MM.1S (cell line): ENCODE measurements at regions not wholly inside any gene's neighbourhood (a gene's known extent, or its start where the extent isn't known, plus 50 kb on each side); places are given as distances from the start of the nearest gene placed in this dataset.

Experiments used
- DNase-seq: peaks from one replicate; pipeline ENCODE4 v3.0.0-alpha.2; 2015
- H2AFZ ChIP-seq: fragments of 300-600 bp; sonication (generic); 2 replicates; pipeline ENCODE4 v1.6.0; 2016; ENCODE audit warnings: antibody characterized with exemption, low read length
- H3F3A ChIP-seq: fragments of 300-600 bp; sonication (generic); 2 replicates; pipeline ENCODE4 v1.6.1; 2016; ENCODE audit warnings: mild to moderate bottlenecking, antibody characterized with exemption, low read length, moderate library complexity, mixed read lengths; ENCODE audit not compliant: insufficient read depth
- H3K27ac ChIP-seq: fragments of 300-600 bp; sonication (generic); 2 replicates; pipeline ENCODE4 v1.5.1; 2016; ENCODE audit warnings: mild to moderate bottlenecking, low read length
- H3K27me3 ChIP-seq: fragments of 300-600 bp; sonication (generic); replicated peaks from 2 replicates; pipeline ENCODE4 v1.6.0; 2016; ENCODE audit warnings: low read length; ENCODE audit not compliant: insufficient read depth
- H3K36me3 ChIP-seq: fragments of 300-600 bp; sonication (generic); replicated peaks from 2 replicates; pipeline ENCODE4 v1.6.1; 2016; ENCODE audit warnings: mild to moderate bottlenecking, low read length, mixed read lengths; ENCODE audit not compliant: insufficient read depth
- H3K4me1 ChIP-seq: fragments of 300-600 bp; sonication (generic); 2 replicates; pipeline ENCODE4 v1.6.1; 2016; ENCODE audit warnings: low read length, mixed read lengths
- H3K4me2 ChIP-seq: fragments of 300-600 bp; sonication (generic); 2 replicates; pipeline ENCODE4 v1.6.0; 2016; ENCODE audit warnings: low read depth, low read length
- H3K4me3 ChIP-seq: fragments of 300-600 bp; sonication (generic); 2 replicates; pipeline ENCODE4 v1.5.1; 2016; ENCODE audit warnings: low read length, mixed read lengths
- H3K79me2 ChIP-seq: fragments of 300-600 bp; sonication (generic); 2 replicates; pipeline ENCODE4 v1.6.1; 2016; ENCODE audit warnings: mixed run types, low read length, mixed read lengths
- H3K9ac ChIP-seq: fragments of 300-600 bp; sonication (generic); 2 replicates; pipeline ENCODE4 v1.6.1; 2016; ENCODE audit warnings: low read length, mixed read lengths
- H3K9me2 ChIP-seq: fragments of 300-600 bp; sonication (generic); replicated peaks from 2 replicates; pipeline ENCODE4 v1.6.1; 2016; ENCODE audit warnings: mild to moderate bottlenecking, low read length, mixed read lengths; ENCODE audit not compliant: insufficient read depth
- H3K9me3 ChIP-seq: fragments of 300-600 bp; sonication (generic); replicated peaks from 2 replicates; pipeline ENCODE4 v1.6.1; 2016; ENCODE audit warnings: mild to moderate bottlenecking, low read length, mixed read lengths; ENCODE audit not compliant: insufficient read depth
- H4K20me1 ChIP-seq: fragments of 300-600 bp; sonication (generic); 2 replicates; pipeline ENCODE4 v1.6.1; 2016; ENCODE audit warnings: mild to moderate bottlenecking, low read length, moderate library complexity, mixed read lengths; ENCODE audit not compliant: insufficient read depth
- CTCF ChIP-seq: fragments of 300-600 bp; sonication (generic); IDR thresholded peaks from 2 replicates; pipeline ENCODE4 v1.5.1; 2016; ENCODE audit warnings: antibody characterized with exemption, low read length, mixed read lengths
- EZH2 ChIP-seq: fragments of 300-600 bp; sonication (generic); optimal IDR thresholded peaks from 2 replicates; pipeline ENCODE3; 2017; ENCODE audit warnings: low read depth, mild to moderate bottlenecking, antibody characterized with exemption, low read length, mixed read lengths
- EZH2phosphoT487 ChIP-seq: fragments of 300-600 bp; sonication (generic); IDR thresholded peaks from 2 replicates; pipeline ENCODE4 v1.6.1; 2018; ENCODE audit warnings: antibody characterized with exemption, low read length

GRCh38 chr12:74985986-74986319 lies 223.7 kb downstream of the KCNC2 start:
- no peak overlapping the region for H3K9ac ChIP-seq
- H3K9me3 ChIP-seq = no peaks in the 10 kb centered on the region
- no peaks in the 10 kb centered on the region for H3K9me2 ChIP-seq
- H3K4me3 ChIP-seq = no peak overlapping the region
- no peak overlapping the region for H3K4me2 ChIP-seq
- H3K27me3 ChIP-seq = no peaks in the 10 kb centered on the region
- H2AFZ ChIP-seq = no peak overlapping the region
- TF ChIP-seq EZH2 = no peak
- no peak for TF ChIP-seq CTCF
- no peak for TF ChIP-seq EZH2phosphoT487
- H3K79me2 ChIP-seq = no peaks in the 10 kb centered on the region
- H3K4me1 ChIP-seq = no peaks in the 10 kb centered on the region
- no peak overlapping the region for H3K27ac ChIP-seq
- H4K20me1 ChIP-seq = no peaks in the 10 kb centered on the region
- DNase-seq = no peak
- no peaks in the 10 kb centered on the region for H3K36me3 ChIP-seq
- no peaks in the 10 kb centered on the region for H3F3A ChIP-seq

GRCh38 chr12:74988156-74988555 lies 221.5 kb downstream of the KCNC2 start:
- no peak overlapping the region for H3K4me2 ChIP-seq
- no peaks in the 10 kb centered on the region for H3K27me3 ChIP-seq
- no peak for DNase-seq

More at GRCh38 chr12:74988156-74988555, 221.5 kb downstream of the KCNC2 start:
- H3K27ac ChIP-seq = no peak overlapping the region
- H3K9me2 ChIP-seq = no peaks in the 10 kb centered on the region
- H4K20me1 ChIP-seq = no peaks in the 10 kb centered on the region
- H3K79me2 ChIP-seq = no peaks in the 10 kb centered on the region
- H3K36me3 ChIP-seq = no peaks in the 10 kb centered on the region
- H2AFZ ChIP-seq = no peak overlapping the region
- TF ChIP-seq EZH2phosphoT487 = no peak
- TF ChIP-seq EZH2 = no peak
- no peak for TF ChIP-seq CTCF
- no peaks in the 10 kb centered on the region for H3K9me3 ChIP-seq
- no peaks in the 10 kb centered on the region for H3F3A ChIP-seq
- H3K4me3 ChIP-seq = no peak overlapping the region
- H3K9ac ChIP-seq = no peak overlapping the region
- no peaks in the 10 kb centered on the region for H3K4me1 ChIP-seq
